ENCODE measurements at regions not wholly inside any gene's neighbourhood (a gene's known extent, or its start where the extent isn't known, plus 50 kb on each side); places are given as distances from the start of the nearest gene placed in this dataset.

DNA sequence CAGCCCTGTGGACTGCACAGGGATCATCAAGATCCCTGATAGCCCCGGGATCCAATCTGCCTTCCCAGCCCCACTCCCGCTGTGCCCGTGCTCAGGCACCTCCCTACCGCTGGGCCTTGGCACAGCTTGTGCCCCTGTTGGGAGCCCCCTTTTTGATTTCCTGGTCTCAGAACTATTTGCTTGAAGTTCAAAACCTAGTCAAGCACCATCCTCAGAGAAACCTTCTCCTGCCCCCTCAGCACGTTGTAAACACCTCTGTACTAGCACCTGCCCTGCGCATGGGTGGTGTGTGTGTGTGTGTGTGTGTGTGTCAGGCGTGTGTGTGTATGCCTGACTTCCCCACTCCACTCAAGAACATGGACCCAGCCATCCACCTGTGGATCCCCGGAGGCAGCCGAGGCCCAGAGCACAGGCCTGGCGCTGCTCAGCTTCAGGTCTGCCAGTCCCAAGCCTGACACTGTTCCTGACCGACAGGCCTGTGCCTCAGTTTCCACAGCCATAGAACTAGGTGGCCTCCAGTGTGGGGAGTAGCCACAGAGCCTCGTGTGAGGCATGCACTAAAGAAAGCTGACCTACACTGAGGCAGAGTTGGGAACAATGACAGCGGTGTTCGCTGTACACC is 65.5 kb downstream of the ADRA2C start:
- no peak overlapping the region for H3K4me3 ChIP-seq (ENCODE audit: control insufficient read depth, low read depth, low read length)
- TF ChIP-seq, protein P1, sequence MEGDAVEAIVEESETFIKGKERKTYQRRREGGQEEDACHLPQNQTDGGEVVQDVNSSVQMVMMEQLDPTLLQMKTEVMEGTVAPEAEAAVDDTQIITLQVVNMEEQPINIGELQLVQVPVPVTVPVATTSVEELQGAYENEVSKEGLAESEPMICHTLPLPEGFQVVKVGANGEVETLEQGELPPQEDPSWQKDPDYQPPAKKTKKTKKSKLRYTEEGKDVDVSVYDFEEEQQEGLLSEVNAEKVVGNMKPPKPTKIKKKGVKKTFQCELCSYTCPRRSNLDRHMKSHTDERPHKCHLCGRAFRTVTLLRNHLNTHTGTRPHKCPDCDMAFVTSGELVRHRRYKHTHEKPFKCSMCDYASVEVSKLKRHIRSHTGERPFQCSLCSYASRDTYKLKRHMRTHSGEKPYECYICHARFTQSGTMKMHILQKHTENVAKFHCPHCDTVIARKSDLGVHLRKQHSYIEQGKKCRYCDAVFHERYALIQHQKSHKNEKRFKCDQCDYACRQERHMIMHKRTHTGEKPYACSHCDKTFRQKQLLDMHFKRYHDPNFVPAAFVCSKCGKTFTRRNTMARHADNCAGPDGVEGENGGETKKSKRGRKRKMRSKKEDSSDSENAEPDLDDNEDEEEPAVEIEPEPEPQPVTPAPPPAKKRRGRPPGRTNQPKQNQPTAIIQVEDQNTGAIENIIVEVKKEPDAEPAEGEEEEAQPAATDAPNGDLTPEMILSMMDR (IDR thresholded peaks at IDR 0.05; ENCODE audit: control insufficient read depth, insufficient read depth, low read depth, low read length, missing control alignments) = no peak
- DNase-seq (ENCODE audit: low read depth) = no peak

DNA sequence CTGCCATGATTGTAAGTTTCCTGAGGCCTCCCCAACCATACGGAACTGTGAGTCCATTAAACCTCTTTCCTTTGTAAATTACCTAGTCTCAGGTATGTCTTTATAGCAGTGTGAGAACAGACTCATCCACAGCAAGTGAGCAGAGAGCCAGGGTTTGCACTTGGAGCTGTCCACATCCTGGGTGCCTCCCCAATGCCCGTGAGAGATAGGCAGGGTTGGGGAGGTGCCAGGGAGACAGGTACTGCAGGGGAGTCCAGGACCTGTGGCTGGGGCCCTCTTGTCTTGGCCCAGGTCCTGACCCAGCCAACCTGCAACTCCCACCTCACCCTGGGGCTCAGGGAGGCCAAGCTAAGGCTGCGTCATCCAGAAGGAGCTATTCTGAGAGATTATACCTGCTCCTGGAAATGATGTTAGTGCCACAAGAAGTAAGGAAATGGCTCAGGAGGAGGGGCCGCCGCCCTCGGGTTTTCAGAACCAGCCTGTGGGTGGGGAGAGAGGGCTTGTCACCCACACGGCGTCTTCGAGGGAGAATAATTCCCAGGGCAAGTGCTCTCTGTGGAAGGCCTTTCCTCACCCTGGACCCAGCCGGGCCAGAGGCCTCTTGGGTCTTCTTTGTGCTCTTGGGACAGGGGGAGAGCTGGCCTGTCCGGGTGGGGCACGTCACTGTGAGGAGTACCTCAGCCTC is 66.5 kb downstream of the ADRA2C start:
- TF ChIP-seq, protein P1 (IDR thresholded peaks at IDR 0.05; ENCODE audit: control insufficient read depth, insufficient read depth, low read depth, low read length, missing control alignments) = no peak
- no peak for DNase-seq (ENCODE audit: low read depth)
- H3K4me3 ChIP-seq (ENCODE audit: control insufficient read depth, low read depth, low read length) = no peak overlapping the region

DNA sequence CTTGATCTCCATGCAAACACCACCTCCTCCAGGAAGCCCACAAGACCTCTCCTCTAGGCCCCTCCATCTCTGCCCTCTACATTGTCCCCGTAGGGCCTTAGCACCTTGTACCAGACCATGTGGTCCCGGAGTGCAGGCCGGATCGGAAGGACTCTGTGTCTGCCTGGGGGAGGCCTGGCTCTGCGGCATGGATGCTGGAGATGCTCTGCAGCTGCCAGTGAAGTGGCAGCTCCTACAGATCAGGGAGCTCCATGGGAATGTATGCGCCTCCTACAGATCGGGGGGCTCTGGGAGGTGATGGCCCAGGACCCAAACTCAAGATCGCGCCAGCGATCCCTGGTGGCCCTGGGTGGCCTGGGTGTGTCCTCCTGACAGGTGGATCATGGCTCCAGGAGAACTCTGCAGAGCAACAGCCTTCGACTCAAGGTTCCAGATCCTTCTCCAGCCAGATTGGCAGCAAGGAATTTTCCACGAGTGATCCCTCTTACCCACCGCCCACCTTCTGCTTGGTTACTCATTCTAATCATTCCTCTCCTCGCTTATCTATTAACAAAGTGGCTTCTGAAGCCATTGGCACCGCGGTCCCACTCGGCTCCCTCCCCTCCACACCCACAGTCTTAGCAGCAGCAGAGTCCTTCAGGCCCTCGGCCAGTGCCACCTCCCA is 67.3 kb downstream of the ADRA2C start:
- TF ChIP-seq, protein P1 (IDR thresholded peaks at IDR 0.05; ENCODE audit: control insufficient read depth, insufficient read depth, low read depth, low read length, missing control alignments) = no peak
- no peak overlapping the region for H3K4me3 ChIP-seq (ENCODE audit: control insufficient read depth, low read depth, low read length)

DNA sequence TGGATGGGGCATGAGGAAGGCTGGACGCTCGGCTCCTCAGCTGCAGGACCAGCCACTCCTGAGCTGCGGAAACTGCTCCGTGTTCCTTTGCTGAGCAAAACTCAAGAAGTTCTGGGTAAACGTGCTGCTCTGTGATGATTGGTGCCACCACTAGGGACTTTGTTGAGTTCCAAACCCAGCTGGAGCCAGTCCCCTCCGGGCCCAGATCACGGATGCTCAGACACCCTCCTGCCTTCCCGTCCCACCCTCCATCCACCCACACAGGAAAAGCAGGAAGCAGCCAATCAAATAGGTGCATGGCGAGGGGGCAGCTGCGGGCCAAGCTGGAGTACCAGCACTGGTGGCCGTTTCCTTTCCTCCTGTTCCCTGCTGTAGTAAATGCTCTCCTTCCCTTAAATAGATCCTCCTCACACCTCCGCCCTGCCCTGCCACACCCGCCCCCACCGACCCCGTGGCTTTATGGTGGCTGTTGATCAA is 68.0 kb downstream of the ADRA2C start:
- TF ChIP-seq, protein P1 (IDR thresholded peaks at IDR 0.05; ENCODE audit: control insufficient read depth, insufficient read depth, low read depth, low read length, missing control alignments) = no peak
- no peak overlapping the region for H3K4me3 ChIP-seq (ENCODE audit: control insufficient read depth, low read depth, low read length)
- no peak for DNase-seq (ENCODE audit: low read depth)

More for the DNA sequence above, 67.3 kb downstream of the ADRA2C start:
- DNase-seq (ENCODE audit: low read depth) = no peak

DNA sequence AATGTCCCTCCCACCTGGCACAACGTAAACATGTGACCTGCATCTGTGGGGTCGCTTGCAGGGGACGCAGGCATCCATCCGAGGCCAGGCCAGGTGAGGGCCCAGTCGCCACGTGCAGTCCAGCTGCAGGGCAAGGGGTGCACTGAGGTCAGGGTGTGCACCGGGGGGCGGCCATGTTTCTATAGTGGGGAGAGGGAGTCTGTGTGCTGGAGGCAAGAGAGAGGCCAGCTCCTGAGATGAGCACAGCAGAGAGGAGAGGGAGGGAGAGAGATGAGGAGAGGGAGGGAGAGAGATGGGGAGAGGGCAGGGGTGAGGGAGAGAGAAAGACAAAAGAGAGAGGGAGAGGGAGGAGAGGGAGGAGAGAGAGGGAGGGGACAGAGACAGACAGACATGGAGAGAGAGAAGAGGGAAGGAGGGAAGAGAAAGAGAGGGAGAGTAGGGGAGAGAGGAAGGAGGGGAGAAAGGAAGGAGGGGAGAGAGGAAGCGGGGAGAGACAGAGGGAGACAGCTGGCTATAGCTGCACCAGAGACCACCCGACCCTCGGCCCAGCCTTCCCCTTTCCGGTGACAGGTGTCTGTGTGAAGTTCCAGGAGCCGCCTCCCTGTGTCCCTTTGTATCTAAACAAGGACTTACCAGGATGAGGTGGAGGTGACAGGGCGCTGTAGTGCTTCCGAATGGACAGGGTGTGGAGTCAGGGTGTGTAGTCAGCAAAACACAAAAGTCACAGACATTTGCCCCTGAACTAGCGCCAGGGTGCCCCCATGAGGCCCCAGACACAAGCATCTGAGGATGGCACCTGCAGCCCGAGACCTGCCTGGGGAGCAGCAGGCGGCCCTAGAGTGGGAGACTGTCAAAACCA is 68.7 kb downstream of the ADRA2C start:
- DNase-seq (ENCODE audit: low read depth) = no peak
- H3K4me3 ChIP-seq (ENCODE audit: control insufficient read depth, low read depth, low read length) = no peak overlapping the region
- TF ChIP-seq, protein P1 (IDR thresholded peaks at IDR 0.05; ENCODE audit: control insufficient read depth, insufficient read depth, low read depth, low read length, missing control alignments) = no peak

Data from AG09309 (cell line).